K562 (cell line): ENCODE measurements at regions not wholly inside any gene's neighbourhood (a gene's known extent, or its start where the extent isn't known, plus 50 kb on each side); places are given as distances from the start of the nearest gene placed in this dataset.

Source experiments
- BRF2 ChIP-seq: IDR thresholded peaks from 3 replicates; pipeline ENCODE4 v1.6.1; 2011; ENCODE audit warnings: borderline replicate concordance, mild to moderate bottlenecking; ENCODE audit not compliant: insufficient read length, insufficient read depth
- CBFB ChIP-seq: sonication (generic); formaldehyde crosslinking; IDR thresholded peaks from 2 replicates; pipeline ENCODE4 v1.4.0; 2020; ENCODE audit warnings: mild to moderate bottlenecking, missing genetic modification reagents
- CREM ChIP-seq: IDR thresholded peaks from 2 replicates; pipeline ENCODE4 v1.6.1; 2014; ENCODE audit warnings: antibody characterized with exemption, low read depth
- DPF2 ChIP-seq: fragments of 450-650 bp; IDR thresholded peaks from 2 replicates; pipeline ENCODE4 v1.6.1; 2016
- FOXA3 ChIP-seq, 2 experiments: fragments of 450-650 bp in 1 of 2; sonication (generic) in 1 of 2; formaldehyde crosslinking; IDR thresholded peaks in 1 of 2; conservative IDR thresholded peaks in 1 of 2; 2 replicates each; pipeline versions ENCODE4 v1.4.0 to v1.8.0; 2020 to 2022; ENCODE audit warnings: mild to moderate bottlenecking in 2 of 2, missing genetic modification reagents in 1 of 2
- HNRNPH1 ChIP-seq: fragments of 200-400 bp; formaldehyde crosslinking; optimal IDR thresholded peaks from 2 replicates; pipeline ENCODE3; 2017; ENCODE audit warnings: low read depth, mild to moderate bottlenecking, low read length, moderate library complexity
- MAZ ChIP-seq, 2 experiments: fragments of 450-650 bp in 1 of 2; sonication (generic) in 1 of 2; formaldehyde crosslinking; IDR thresholded peaks in 1 of 2; conservative IDR thresholded peaks in 1 of 2; 2 replicates each; pipeline versions ENCODE4 v1.4.0 to v1.5.0; 2020; ENCODE audit warnings: mild to moderate bottlenecking in 1 of 2, missing genetic modification reagents in 1 of 2
- MCM7 ChIP-seq, 2 experiments: fragments of 450-650 bp; IDR thresholded peaks; 2 replicates each; pipeline ENCODE4 v1.6.1; 2016 to 2018
- POLR2AphosphoS5 ChIP-seq: IDR thresholded peaks from 2 replicates; pipeline ENCODE4 v1.6.1; 2011; ENCODE audit warnings: mild to moderate bottlenecking, low read depth, low read length, moderate library complexity; ENCODE audit not compliant: control insufficient read depth, insufficient read depth
- TCF3 ChIP-seq: sonication (generic); formaldehyde crosslinking; IDR thresholded peaks from 2 replicates; pipeline ENCODE4 v1.4.0; 2020; ENCODE audit warnings: mild to moderate bottlenecking, missing genetic modification reagents
- THRA ChIP-seq: fragments of 450-650 bp; IDR thresholded peaks from 2 replicates; pipeline ENCODE4 v1.6.1; 2017; ENCODE audit warnings: mild to moderate bottlenecking, moderate library complexity
- ZNF12 ChIP-seq: sonication (generic); formaldehyde crosslinking; IDR thresholded peaks from 2 replicates; pipeline ENCODE4 v1.4.0; 2020; ENCODE audit warnings: mild to moderate bottlenecking, missing genetic modification reagents
- ZNF274 ChIP-seq: IDR thresholded peaks from 2 replicates; pipeline ENCODE4 v1.6.1; 2011; ENCODE audit warnings: low read depth, mild to moderate bottlenecking, low read length, moderate library complexity, borderline replicate concordance
- ZNF398 ChIP-seq: fragments of 250-450 bp; sonication (Bioruptor Pico); IDR thresholded peaks from 2 replicates; pipeline ENCODE4 v1.8.0; 2021; ENCODE audit warnings: moderate library complexity, mild to moderate bottlenecking, inconsistent platforms

- TF ChIP-seq CREM (no peak), HNRNPH1 (no peak), FOXA3 (CRISPR knock-in tag; conservative IDR thresholded peaks at IDR 0.05 in 1 of 2, IDR thresholded peaks at IDR 0.05 in 1 of 2) (no peak), ZNF12 (CRISPR knock-in tag) (no peak), MCM7 (IDR thresholded peaks at IDR 0.05) (no peak), THRA (no peak), POLR2AphosphoS5 (no peak), DPF2 (no peak), ZNF274 (no peak), BRF2 (no peak), CBFB (CRISPR knock-in tag) (no peak), MAZ (CRISPR knock-in tag; conservative IDR thresholded peaks at IDR 0.05 in 1 of 2, IDR thresholded peaks at IDR 0.05 in 1 of 2) (no peak), TCF3 (no peak), ZNF398 (no peak)
Observed at GRCh38 chr9:78393932-78394331, 97.0 kb downstream of the PSAT1 start.
